ENCODE measurements at regions not wholly inside any gene's neighbourhood (a gene's known extent, or its start where the extent isn't known, plus 50 kb on each side); places are given as distances from the start of the nearest gene placed in this dataset.

DNA sequence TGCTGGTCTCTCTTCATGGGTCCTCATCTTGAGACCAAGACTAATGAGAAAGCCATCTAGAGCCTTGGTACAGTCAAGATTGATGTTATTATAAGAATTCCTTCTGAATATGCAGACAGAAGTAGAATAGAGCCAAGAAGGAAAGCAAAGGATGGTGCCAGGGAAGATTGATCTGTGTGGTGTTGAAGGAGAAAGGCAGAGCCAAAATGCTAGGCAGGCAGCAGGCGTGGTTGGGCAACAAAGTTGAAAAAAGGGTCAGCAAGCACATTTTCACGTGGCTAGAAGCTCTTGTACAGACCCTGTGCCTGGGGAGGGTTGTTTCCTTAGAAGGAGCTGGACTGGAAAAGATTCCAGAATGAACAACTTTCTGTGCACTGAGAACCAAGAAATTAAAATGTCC, 319.7 kb upstream of the ARGLU1 start:
- TF ChIP-seq, protein P1, sequence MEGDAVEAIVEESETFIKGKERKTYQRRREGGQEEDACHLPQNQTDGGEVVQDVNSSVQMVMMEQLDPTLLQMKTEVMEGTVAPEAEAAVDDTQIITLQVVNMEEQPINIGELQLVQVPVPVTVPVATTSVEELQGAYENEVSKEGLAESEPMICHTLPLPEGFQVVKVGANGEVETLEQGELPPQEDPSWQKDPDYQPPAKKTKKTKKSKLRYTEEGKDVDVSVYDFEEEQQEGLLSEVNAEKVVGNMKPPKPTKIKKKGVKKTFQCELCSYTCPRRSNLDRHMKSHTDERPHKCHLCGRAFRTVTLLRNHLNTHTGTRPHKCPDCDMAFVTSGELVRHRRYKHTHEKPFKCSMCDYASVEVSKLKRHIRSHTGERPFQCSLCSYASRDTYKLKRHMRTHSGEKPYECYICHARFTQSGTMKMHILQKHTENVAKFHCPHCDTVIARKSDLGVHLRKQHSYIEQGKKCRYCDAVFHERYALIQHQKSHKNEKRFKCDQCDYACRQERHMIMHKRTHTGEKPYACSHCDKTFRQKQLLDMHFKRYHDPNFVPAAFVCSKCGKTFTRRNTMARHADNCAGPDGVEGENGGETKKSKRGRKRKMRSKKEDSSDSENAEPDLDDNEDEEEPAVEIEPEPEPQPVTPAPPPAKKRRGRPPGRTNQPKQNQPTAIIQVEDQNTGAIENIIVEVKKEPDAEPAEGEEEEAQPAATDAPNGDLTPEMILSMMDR (IDR thresholded peaks at IDR 0.05) = no peak
- no peak for TF ChIP-seq POLR2A (IDR thresholded peaks at IDR 0.05)
